Activated T-cell treated with anti-CD3 and anti-CD28 coated beads for 1 hour (primary cell): ENCODE measurements at regions not wholly inside any gene's neighbourhood (a gene's known extent, or its start where the extent isn't known, plus 50 kb on each side); places are given as distances from the start of the nearest gene placed in this dataset.

Experiments
- DNase-seq: peaks from one replicate; pipeline ENCODE4 v3.0.0-alpha.2; 2020; ENCODE audit warnings: low read depth

- no peak for DNase-seq
Observed at GRCh38 chr2:145258903-145259579, 739.1 kb upstream of the ZEB2 start.

- no peak for DNase-seq
Observed at GRCh38 chr2:145257931-145258330, 738.0 kb upstream of the ZEB2 start.

GRCh38 chr2:145256551-145256950, 736.6 kb upstream of the ZEB2 start:
- no peak for DNase-seq

GRCh38 chr2:145254291-145254690, 734.4 kb upstream of the ZEB2 start:
- DNase-seq = no peak

- no peak for DNase-seq
Observed at GRCh38 chr2:145253492-145253891, 733.6 kb upstream of the ZEB2 start.

GRCh38 chr2:145245268-145245870, 725.5 kb upstream of the ZEB2 start:
- no peak for DNase-seq

- no peak for DNase-seq
Observed at GRCh38 chr2:145235312-145235711, 715.4 kb upstream of the ZEB2 start.

GRCh38 chr2:145230546-145230945, 710.6 kb upstream of the ZEB2 start:
- DNase-seq = no peak

GRCh38 chr2:145228506-145228905, 708.6 kb upstream of the ZEB2 start:
- DNase-seq = no peak

GRCh38 chr2:145226901-145227300, 707.0 kb upstream of the ZEB2 start:
- DNase-seq = no peak

GRCh38 chr2:145221516-145221915, 701.6 kb upstream of the ZEB2 start:
- DNase-seq = no peak

GRCh38 chr2:145221032-145221431, 701.1 kb upstream of the ZEB2 start:
- no peak for DNase-seq

- DNase-seq = no peak
Observed at GRCh38 chr2:145220496-145220895, 700.6 kb upstream of the ZEB2 start.

GRCh38 chr2:145207884-145208283, 688.0 kb upstream of the ZEB2 start:
- no peak for DNase-seq

GRCh38 chr2:145206496-145207281, 686.8 kb upstream of the ZEB2 start:
- no peak for DNase-seq

GRCh38 chr2:145203891-145204290, 684.0 kb upstream of the ZEB2 start:
- DNase-seq = no peak

GRCh38 chr2:145199827-145200706, 680.1 kb upstream of the ZEB2 start:
- no peak for DNase-seq

- DNase-seq = no peak
Observed at GRCh38 chr2:145199042-145199441, 679.1 kb upstream of the ZEB2 start.

- DNase-seq = no peak
Observed at GRCh38 chr2:145198555-145198954, 678.6 kb upstream of the ZEB2 start.

GRCh38 chr2:145197944-145198343, 678.0 kb upstream of the ZEB2 start:
- DNase-seq = no peak

- DNase-seq = no peak
Observed at GRCh38 chr2:145194673-145195072, 674.8 kb upstream of the ZEB2 start.

GRCh38 chr2:145190031-145190703, 670.2 kb upstream of the ZEB2 start:
- DNase-seq = no peak
